NCI-H446 (cell line): ENCODE measurements at regions not wholly inside any gene's neighbourhood (a gene's known extent, or its start where the extent isn't known, plus 50 kb on each side); places are given as distances from the start of the nearest gene placed in this dataset.
"Not testable (repeated sequence)": the region's sequence is repeated elsewhere in the genome, so short reads cannot be mapped to it uniquely, and the experiment has no call there.

Source experiments
- DNase-seq, 2 experiments: peaks; one replicate each; lab custom pipeline; 2025; lab: John Stamatoyannopoulos, UW

- DNase-seq, result not testable (repeated sequence)
Measured at GRCh38 chr2:85941490-85941889, 52.7 kb upstream of the ST3GAL5 start.

- no peak for DNase-seq
Measured at GRCh38 chr2:85939131-85939530, 50.3 kb upstream of the ST3GAL5 start.
